PC-3 (cell line): ENCODE measurements at regions not wholly inside any gene's neighbourhood (a gene's known extent, or its start where the extent isn't known, plus 50 kb on each side); places are given as distances from the start of the nearest gene placed in this dataset.
A peak's percentile ranks its signal among the peaks of the same experiment; 100 is the strongest.

Experiments used
- ATAC-seq: fragments of 200-7000 bp; cut with Tn5 transposase; 2 replicates; pipeline ENCODE4 v1.9.1; 2020; ENCODE audit warnings: mild to moderate bottlenecking, moderate library complexity
- BruUV-seq: library from RNA; stranded (reverse); fragments of 400-500 nt; replicated peaks from 2 replicates; lab custom pipeline; 2021; lab: Mats Ljungman, UMichigan
- CTCF ChIA-PET: fragments of 300-600 bp; sonication (Branson Sonifier 250); formaldehyde crosslinking; loops from one replicate; lab custom pipeline; 2022; ENCODE audit warnings: antibody characterized with exemption; lab: Charles Lee
- POLR2A ChIA-PET: fragments of 300-600 bp; sonication (Branson Sonifier 250); formaldehyde crosslinking; loops from one replicate; lab custom pipeline; 2022; ENCODE audit warnings: antibody characterized with exemption; ENCODE audit not compliant: unreplicated experiment; lab: Charles Lee
- DNase-seq: peaks from one replicate; pipeline ENCODE4 v3.0.0-alpha.2; 2015
- H2AFZ ChIP-seq: fragments of 300-600 bp; sonication (generic); 2 replicates; pipeline ENCODE4 v1.6.0; 2016; ENCODE audit warnings: antibody characterized with exemption, low read length
- H3F3A ChIP-seq: fragments of 300-600 bp; sonication (generic); one replicate; pipeline ENCODE4 v1.6.0; 2017; ENCODE audit warnings: antibody characterized with exemption, low read length, control low read depth, mild to moderate bottlenecking; ENCODE audit not compliant: unreplicated experiment
- H3K27ac ChIP-seq: fragments of 300-600 bp; sonication (generic); 2 replicates; pipeline ENCODE4 v1.5.1; 2016; ENCODE audit warnings: mild to moderate bottlenecking, low read length
- H3K27me3 ChIP-seq: fragments of 300-600 bp; sonication (generic); 2 replicates; pipeline ENCODE4 v1.6.1; 2016; ENCODE audit warnings: low read length, mixed read lengths
- H3K36me3 ChIP-seq: fragments of 300-600 bp; sonication (generic); 2 replicates; pipeline ENCODE4 v1.6.1; 2016; ENCODE audit warnings: low read depth, mixed run types, low read length, mixed read lengths
- H3K4me1 ChIP-seq: fragments of 300-600 bp; sonication (generic); 2 replicates; pipeline ENCODE4 v1.5.1; 2016; ENCODE audit warnings: low read length; ENCODE audit not compliant: insufficient read depth
- H3K4me2 ChIP-seq: fragments of 300-600 bp; sonication (generic); 2 replicates; pipeline ENCODE4 v1.6.0; 2016; ENCODE audit warnings: low read length
- H3K4me3 ChIP-seq: fragments of 300-600 bp; sonication (generic); 2 replicates; pipeline ENCODE4 v1.5.1; 2016; ENCODE audit warnings: mild to moderate bottlenecking, low read length, mixed read lengths
- H3K79me2 ChIP-seq: fragments of 300-600 bp; sonication (generic); 2 replicates; pipeline ENCODE4 v1.6.1; 2017; ENCODE audit warnings: low read length, mixed read lengths
- H3K9ac ChIP-seq: fragments of 300-600 bp; sonication (generic); 2 replicates; pipeline ENCODE4 v1.6.0; 2016; ENCODE audit warnings: mild to moderate bottlenecking, low read length
- H3K9me2 ChIP-seq: fragments of 300-600 bp; sonication (generic); replicated peaks from 2 replicates; pipeline ENCODE4 v1.6.1; 2016; ENCODE audit warnings: mixed run types, low read length, mixed read lengths
- H3K9me3 ChIP-seq: fragments of 300-600 bp; sonication (generic); 2 replicates; pipeline ENCODE4 v1.6.1; 2016; ENCODE audit warnings: low read length, mixed read lengths
- H4K20me1 ChIP-seq: fragments of 300-600 bp; sonication (generic); 2 replicates; pipeline ENCODE4 v1.6.1; 2016; ENCODE audit warnings: low read length, mixed read lengths
- EZH2 ChIP-seq: fragments of 300-600 bp; sonication (generic); IDR thresholded peaks from one replicate; pipeline ENCODE4 v1.6.1; 2017; ENCODE audit warnings: antibody characterized with exemption, mild to moderate bottlenecking, low read length; ENCODE audit not compliant: unreplicated experiment
- EZH2phosphoT487 ChIP-seq: fragments of 300-600 bp; sonication (generic); IDR thresholded peaks from 2 replicates; pipeline ENCODE4 v1.6.1; 2018; ENCODE audit warnings: mild to moderate bottlenecking, antibody characterized with exemption, low read length, borderline replicate concordance
- intact Hi-C: fragments of 100-400 bp; cut with micrococcal nuclease; formaldehyde crosslinking; loops from 2 replicates; pipeline ENCODE4 v1.9.0; 2023
- TF ChIP-seq, protein P1 (sequence below): fragments of 300-600 bp; sonication (generic); conservative IDR thresholded peaks from 2 replicates; pipeline ENCODE4 v1.5.1; 2017; ENCODE audit warnings: antibody characterized with exemption, low read depth, mild to moderate bottlenecking, low read length

DNA sequence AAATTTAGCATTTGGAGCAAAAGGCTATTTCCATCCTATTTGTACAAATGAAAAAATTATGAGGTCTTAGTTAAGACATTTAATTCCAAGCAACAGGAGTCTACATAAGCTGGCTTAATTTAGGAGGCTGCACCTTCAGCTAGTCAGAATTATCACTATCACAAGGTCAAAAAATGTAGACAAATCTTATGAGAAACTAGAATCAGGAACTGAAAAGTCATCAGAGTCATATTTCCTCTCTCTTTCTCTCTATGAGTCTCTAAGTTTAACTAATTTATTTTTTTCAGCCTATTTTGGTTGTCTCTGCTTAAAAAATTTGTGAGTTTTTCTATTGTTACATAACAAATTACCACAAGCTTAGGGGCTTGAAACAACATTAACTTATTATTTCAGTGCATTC, 807.1 kb upstream of the PRMT6 start:
- POLR2A ChIA-PET = no interaction called here
- Histone ChIP-seq H3K9ac (no peak overlapping the region), H3K27me3 (no peaks in the 10 kb centered on the region), H3K36me3 (no peaks in the 10 kb centered on the region), H3F3A (no peaks in the 10 kb centered on the region), H3K27ac (no peak overlapping the region), H3K4me3 (no peak overlapping the region), H3K9me2 (no peaks in the 10 kb centered on the region), H3K4me1 (0 out of 2 replicates have a peak, but pooled peaks cover 1% of the 10 kb centered on the region), H3K79me2 (no peaks in the 10 kb centered on the region), H3K4me2 (no peak overlapping the region), H3K9me3 (no peaks in the 10 kb centered on the region), H4K20me1 (no peaks in the 10 kb centered on the region), H2AFZ (no peak overlapping the region)
- ATAC-seq (no peak), DNase-seq (no peak)
- CTCF ChIA-PET = no interaction called here
- TF ChIP-seq, protein P1, sequence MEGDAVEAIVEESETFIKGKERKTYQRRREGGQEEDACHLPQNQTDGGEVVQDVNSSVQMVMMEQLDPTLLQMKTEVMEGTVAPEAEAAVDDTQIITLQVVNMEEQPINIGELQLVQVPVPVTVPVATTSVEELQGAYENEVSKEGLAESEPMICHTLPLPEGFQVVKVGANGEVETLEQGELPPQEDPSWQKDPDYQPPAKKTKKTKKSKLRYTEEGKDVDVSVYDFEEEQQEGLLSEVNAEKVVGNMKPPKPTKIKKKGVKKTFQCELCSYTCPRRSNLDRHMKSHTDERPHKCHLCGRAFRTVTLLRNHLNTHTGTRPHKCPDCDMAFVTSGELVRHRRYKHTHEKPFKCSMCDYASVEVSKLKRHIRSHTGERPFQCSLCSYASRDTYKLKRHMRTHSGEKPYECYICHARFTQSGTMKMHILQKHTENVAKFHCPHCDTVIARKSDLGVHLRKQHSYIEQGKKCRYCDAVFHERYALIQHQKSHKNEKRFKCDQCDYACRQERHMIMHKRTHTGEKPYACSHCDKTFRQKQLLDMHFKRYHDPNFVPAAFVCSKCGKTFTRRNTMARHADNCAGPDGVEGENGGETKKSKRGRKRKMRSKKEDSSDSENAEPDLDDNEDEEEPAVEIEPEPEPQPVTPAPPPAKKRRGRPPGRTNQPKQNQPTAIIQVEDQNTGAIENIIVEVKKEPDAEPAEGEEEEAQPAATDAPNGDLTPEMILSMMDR = no peak
- no peak for TF ChIP-seq EZH2phosphoT487
- no peak for TF ChIP-seq EZH2
- BruUV-seq = no TSS peak
- intact Hi-C loops = no loop called here

DNA sequence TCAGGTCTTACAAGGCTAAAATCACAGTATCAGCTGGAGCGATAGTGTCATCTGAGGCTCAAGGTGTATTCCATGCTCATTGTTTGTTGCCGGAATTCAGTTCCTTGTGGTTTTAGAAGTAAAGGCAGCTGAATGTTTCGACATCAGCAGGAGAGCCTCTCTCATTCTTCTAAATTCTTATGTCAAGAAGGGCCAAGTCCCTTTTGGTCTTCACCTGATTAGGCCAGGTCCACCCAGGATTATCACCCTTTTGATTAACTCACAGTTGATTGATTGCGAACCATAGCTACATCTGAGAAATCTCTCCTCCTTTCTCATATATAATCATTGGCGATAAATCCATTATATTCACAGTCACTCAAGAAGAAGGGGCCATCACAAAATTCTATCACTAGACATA, 806.7 kb upstream of the PRMT6 start:
- intact Hi-C loops = no loop called here

DNA sequence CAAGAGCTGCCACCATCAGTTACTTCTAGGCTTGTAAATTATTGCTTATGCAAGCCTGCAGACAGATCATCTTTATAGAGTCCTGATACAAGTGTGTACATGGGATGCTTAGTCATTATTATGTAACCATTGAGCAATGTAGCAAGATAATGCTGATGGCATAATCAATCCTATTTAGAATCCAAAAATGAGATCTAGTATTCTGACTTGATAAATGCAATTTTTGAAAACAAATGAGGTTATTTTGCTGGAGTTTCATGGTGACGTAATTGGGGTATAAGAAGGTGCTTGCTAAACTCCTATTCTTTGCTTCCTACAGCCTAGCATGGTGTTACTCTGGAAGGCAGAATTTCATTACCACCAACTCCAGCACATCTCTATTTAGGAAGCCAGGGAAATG, 801.7 kb upstream of the PRMT6 start:
- Histone ChIP-seq H3K79me2 (no peaks in the 10 kb centered on the region), H3K4me1 (peaks cover 8% of the 10 kb centered on the region; the same call in 1 of the 2 replicates), H3F3A (no peaks in the 10 kb centered on the region), H3K9me3 (no peaks in the 10 kb centered on the region), H2AFZ (no peak overlapping the region), H3K9ac (no peak overlapping the region), H3K27me3 (no peaks in the 10 kb centered on the region), H3K9me2 (no peaks in the 10 kb centered on the region), H3K27ac (no peak overlapping the region), H3K4me3 (no peak overlapping the region), H3K4me2 (no peak overlapping the region), H3K36me3 (no peaks in the 10 kb centered on the region), H4K20me1 (no peaks in the 10 kb centered on the region)
- TF ChIP-seq EZH2 (no peak), EZH2phosphoT487 (no peak)
- TF ChIP-seq, protein P1 = no peak
- intact Hi-C loops = no loop called here
- no TSS peak for BruUV-seq
- DNase-seq = peak; percentile 64
- CTCF ChIA-PET = no interaction called here
- POLR2A ChIA-PET = no interaction called here
- ATAC-seq = peak; percentile 94

More for the DNA sequence above, 806.7 kb upstream of the PRMT6 start:
- H3K79me2 ChIP-seq = no peaks in the 10 kb centered on the region
- no peak overlapping the region for H3K9ac ChIP-seq
- DNase-seq (no peak), ATAC-seq (no peak)
- H4K20me1 ChIP-seq = no peaks in the 10 kb centered on the region
- no peak overlapping the region for H3K4me2 ChIP-seq
- CTCF ChIA-PET = no interaction called here
- POLR2A ChIA-PET = no interaction called here
- no peak overlapping the region for H3K27ac ChIP-seq
- no peak overlapping the region for H3K4me3 ChIP-seq
- H3F3A ChIP-seq = no peaks in the 10 kb centered on the region
- no peaks in the 10 kb centered on the region for H3K9me2 ChIP-seq
- H3K4me1 ChIP-seq = peaks cover 6% of the 10 kb centered on the region; the same call in 1 of the 2 replicates
- H2AFZ ChIP-seq = no peak overlapping the region
- no peaks in the 10 kb centered on the region for H3K36me3 ChIP-seq
- no TSS peak for BruUV-seq
- TF ChIP-seq EZH2phosphoT487 (no peak), EZH2 (no peak)
- TF ChIP-seq, protein P1 = no peak
- H3K9me3 ChIP-seq = no peaks in the 10 kb centered on the region
- no peaks in the 10 kb centered on the region for H3K27me3 ChIP-seq
